NCI-H345 treated with DMSO at 0.1 percent for 48 hours (cell line): ENCODE measurements at regions not wholly inside any gene's neighbourhood (a gene's known extent, or its start where the extent isn't known, plus 50 kb on each side); places are given as distances from the start of the nearest gene placed in this dataset.
"Not testable (repeated sequence)": the region's sequence is repeated elsewhere in the genome, so short reads cannot be mapped to it uniquely, and the experiment has no call there.

Experiments
- DNase-seq: peaks from one replicate; lab custom pipeline; 2025; ENCODE audit not compliant: unreplicated experiment; lab: John Stamatoyannopoulos, UW

GRCh38 chr5:172548981-172549687, 91.9 kb upstream of the NEURL1B start:
- no peak for DNase-seq

GRCh38 chr5:172548311-172548731, 92.7 kb upstream of the NEURL1B start:
- peak; percentile 35 for DNase-seq

GRCh38 chr5:172546196-172546595, 91.9 kb upstream of the SH3PXD2B start:
- DNase-seq: no peak

- DNase-seq: no peak
Measured at GRCh38 chr5:172545291-172545801, 91.0 kb upstream of the SH3PXD2B start.

- peak; percentile 55 for DNase-seq
Measured at GRCh38 chr5:172544371-172545095, 90.2 kb upstream of the SH3PXD2B start.

GRCh38 chr5:172543484-172544298, 89.4 kb upstream of the SH3PXD2B start:
- no peak for DNase-seq

GRCh38 chr5:172542651-172543131, 88.4 kb upstream of the SH3PXD2B start:
- peak; percentile 78 for DNase-seq

- no peak for DNase-seq
Measured at GRCh38 chr5:172541773-172542136, 87.4 kb upstream of the SH3PXD2B start.

GRCh38 chr5:172541099-172541772, 86.9 kb upstream of the SH3PXD2B start:
- DNase-seq: no peak

GRCh38 chr5:172540099-172540870, 86.0 kb upstream of the SH3PXD2B start:
- no peak for DNase-seq

GRCh38 chr5:172535108-172535445, 80.8 kb upstream of the SH3PXD2B start:
- no peak for DNase-seq

GRCh38 chr5:172534229-172535107, 80.1 kb upstream of the SH3PXD2B start:
- no peak for DNase-seq

GRCh38 chr5:172533399-172534228, 79.3 kb upstream of the SH3PXD2B start:
- peak; percentile 57 for DNase-seq

- DNase-seq: no peak
Measured at GRCh38 chr5:172533058-172533398, 78.7 kb upstream of the SH3PXD2B start.

- not testable (repeated sequence) for DNase-seq
Measured at GRCh38 chr5:172532439-172532838, 78.1 kb upstream of the SH3PXD2B start.

GRCh38 chr5:172531704-172532026, 77.3 kb upstream of the SH3PXD2B start:
- no peak for DNase-seq

- DNase-seq: no peak
Measured at GRCh38 chr5:172530878-172531703, 76.8 kb upstream of the SH3PXD2B start.

GRCh38 chr5:172530406-172530805, 76.1 kb upstream of the SH3PXD2B start:
- DNase-seq: no peak
